GM12872 (cell line): ENCODE measurements at regions not wholly inside any gene's neighbourhood (a gene's known extent, or its start where the extent isn't known, plus 50 kb on each side); places are given as distances from the start of the nearest gene placed in this dataset.

Experiments
- CTCF ChIP-seq: IDR thresholded peaks from 3 replicates; pipeline ENCODE4 v1.5.1; 2011; ENCODE audit warnings: low read depth, mild to moderate bottlenecking, low read length, moderate library complexity; ENCODE audit not compliant: insufficient read depth

GRCh38 chr4:36624030-36624429, 342.6 kb downstream of the DTHD1 start:
- no peak for TF ChIP-seq CTCF

GRCh38 chr4:36638273-36638811, 356.9 kb downstream of the DTHD1 start:
- TF ChIP-seq CTCF = no peak

GRCh38 chr4:36640876-36641275, 359.5 kb downstream of the DTHD1 start:
- no peak for TF ChIP-seq CTCF

- no peak for TF ChIP-seq CTCF
These were observed 369.8 kb downstream of the DTHD1 start for GRCh38 chr4:36651253-36651652.

GRCh38 chr4:36652857-36653256, 371.4 kb downstream of the DTHD1 start:
- no peak for TF ChIP-seq CTCF

GRCh38 chr4:36665985-36666527, 384.6 kb downstream of the DTHD1 start:
- TF ChIP-seq CTCF = no peak

GRCh38 chr4:36675436-36675835, 394.0 kb downstream of the DTHD1 start:
- no peak for TF ChIP-seq CTCF
